GM21717 (cell line): ENCODE measurements at regions not wholly inside any gene's neighbourhood (a gene's known extent, or its start where the extent isn't known, plus 50 kb on each side); places are given as distances from the start of the nearest gene placed in this dataset.
"Not testable (repeated sequence)": the region's sequence is repeated elsewhere in the genome, so short reads cannot be mapped to it uniquely, and the experiment has no call there.

Source experiments
- ATAC-seq: cut with Tn5 transposase; IDR thresholded peaks from one replicate; pipeline ENCODE4 v1.9.1; 2021; ENCODE audit warnings: mild to moderate bottlenecking, moderate library complexity; ENCODE audit not compliant: unreplicated experiment

DNA sequence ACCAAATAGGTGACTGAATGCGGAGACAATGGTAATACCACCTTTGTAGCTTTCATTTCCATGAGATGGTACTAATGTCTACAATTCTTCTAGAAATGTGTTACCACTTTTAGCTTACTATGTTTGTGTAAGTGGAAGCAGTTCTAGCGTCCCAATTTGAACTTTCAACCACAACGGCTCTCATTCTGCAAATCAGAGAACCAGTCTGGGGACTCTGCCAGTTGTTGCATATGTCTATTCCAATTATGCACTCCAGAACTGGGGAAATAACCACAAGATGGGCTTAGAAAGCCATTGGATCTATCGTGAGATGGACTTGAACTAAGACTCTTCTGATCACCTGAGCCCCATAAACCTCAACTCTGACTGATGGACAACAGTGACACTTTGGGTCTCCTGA is 862.3 kb downstream of the SLITRK1 start:
- no peak for ATAC-seq

DNA sequence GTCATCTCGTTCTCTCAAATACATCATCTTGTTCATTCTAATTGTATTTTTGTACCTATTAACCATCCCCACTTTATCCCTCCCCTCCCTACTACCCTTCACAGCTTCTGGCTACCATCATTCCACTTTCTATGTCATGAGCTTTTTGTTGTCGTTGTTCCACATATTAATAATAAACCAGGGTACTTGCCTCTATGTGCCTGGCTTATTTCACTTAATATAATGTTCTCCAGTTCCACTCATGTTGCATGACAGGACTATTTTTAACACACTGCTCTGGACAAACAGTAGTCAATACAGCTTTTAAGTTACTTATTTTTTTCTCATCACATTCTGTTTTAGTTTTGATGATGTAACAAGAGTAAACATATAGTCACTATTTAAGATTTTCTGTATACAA is 872.3 kb downstream of the SLITRK1 start:
- ATAC-seq = no peak

DNA sequence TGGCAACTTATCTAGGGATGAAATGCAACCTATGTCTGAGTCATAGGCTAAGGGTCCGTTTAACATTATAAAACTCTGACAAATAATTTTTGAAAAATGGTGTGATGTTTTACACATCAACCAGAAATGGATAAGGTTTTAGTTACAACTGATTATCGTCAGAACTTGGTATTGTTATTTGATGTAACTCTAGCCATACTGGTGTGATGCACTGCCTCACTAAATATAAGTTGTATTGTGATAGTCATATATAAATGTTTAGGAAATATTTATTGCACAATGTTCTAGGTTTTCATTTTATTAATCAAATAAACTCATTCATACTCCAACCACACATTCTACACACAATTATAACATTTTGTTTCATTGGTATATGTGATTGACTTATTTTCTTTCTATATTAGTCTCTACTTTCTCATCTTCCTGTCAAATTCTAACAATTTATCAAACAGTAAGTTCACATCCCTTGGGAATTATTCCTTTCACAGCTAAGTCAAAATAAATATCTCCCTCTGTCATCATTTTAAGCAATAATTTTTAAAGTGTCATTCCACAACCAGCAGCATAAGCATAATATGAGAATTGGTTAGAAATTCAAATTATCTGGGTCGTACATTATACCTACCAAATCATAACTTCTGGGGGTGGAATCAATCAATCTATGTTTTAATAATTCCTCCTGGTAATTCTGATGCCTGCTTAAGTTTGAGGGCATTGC is 873.9 kb downstream of the SLITRK1 start:
- ATAC-seq = no peak

DNA sequence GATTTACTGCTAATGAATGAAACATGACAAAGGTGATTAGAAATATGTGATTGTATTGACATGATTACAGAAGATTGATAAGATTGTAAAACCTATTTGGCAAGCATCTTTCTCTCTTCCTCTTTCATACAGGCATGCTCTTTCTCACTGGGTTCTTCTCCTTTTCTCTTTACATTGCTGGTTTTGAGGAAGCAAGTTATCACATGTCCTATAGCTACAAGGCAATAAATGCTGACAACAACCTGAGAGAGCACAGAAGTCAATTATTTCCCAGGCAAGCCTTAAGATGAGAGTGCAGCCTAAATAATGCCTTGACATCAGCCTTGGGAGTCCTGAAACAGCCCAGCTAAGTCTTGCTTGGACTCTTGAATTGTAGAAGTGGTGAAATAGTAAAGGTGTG is 875.0 kb downstream of the SLITRK1 start:
- ATAC-seq = no peak

DNA sequence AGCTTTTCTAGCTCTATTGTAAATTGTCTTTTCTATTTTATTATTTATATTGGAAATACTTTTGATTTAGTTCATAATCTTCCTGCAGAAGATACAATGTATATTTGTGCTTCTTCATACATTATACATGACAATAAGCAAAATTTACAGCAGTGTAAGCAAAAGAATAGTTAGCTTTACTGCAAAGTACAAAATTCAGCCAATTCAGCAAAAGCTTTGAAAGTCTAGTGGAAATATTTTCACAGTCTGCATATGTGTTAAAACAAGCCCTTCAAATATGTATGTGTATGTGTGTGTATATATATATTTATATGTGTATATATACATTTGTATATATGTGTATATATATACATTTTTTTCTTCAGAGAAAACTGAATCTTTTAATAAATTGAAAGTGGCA is 879.1 kb downstream of the SLITRK1 start:
- no peak for ATAC-seq

DNA sequence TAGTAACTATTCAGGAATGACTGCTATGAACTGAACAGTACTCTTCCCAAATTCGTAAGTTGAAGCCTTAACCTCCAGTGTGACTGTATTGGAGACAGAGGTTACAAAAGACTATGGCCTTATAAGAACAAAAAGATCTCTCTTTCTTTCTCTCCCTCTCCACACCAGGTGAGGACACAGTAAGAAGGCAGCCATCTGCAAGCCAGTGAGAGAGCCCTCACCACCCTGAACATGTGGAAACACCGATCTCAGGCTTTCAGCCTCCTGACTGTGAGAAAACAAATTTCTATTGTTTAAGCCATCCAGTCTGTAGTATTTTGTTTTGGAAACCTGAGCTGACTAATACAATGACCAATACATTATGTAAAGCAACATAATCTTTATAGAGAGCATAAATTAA is 888.9 kb downstream of the SLITRK1 start:
- no peak for ATAC-seq

DNA sequence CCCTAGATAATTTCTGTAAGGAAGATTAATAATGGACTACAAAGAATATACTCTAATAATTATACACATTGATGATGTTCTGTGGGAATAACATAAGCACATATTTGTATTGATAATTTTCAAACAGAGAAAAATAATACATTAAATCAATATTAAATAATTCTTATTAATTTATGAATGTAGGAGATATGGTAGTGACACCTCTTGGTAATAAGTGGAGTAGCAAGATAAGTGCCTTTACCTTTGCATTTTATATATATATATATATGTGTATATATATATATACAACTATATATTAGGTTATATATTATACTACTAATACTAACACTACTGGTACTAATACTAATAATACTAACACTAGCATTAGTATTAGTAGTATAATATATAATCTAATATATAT is 905.8 kb downstream of the SLITRK1 start:
- no peak for ATAC-seq

DNA sequence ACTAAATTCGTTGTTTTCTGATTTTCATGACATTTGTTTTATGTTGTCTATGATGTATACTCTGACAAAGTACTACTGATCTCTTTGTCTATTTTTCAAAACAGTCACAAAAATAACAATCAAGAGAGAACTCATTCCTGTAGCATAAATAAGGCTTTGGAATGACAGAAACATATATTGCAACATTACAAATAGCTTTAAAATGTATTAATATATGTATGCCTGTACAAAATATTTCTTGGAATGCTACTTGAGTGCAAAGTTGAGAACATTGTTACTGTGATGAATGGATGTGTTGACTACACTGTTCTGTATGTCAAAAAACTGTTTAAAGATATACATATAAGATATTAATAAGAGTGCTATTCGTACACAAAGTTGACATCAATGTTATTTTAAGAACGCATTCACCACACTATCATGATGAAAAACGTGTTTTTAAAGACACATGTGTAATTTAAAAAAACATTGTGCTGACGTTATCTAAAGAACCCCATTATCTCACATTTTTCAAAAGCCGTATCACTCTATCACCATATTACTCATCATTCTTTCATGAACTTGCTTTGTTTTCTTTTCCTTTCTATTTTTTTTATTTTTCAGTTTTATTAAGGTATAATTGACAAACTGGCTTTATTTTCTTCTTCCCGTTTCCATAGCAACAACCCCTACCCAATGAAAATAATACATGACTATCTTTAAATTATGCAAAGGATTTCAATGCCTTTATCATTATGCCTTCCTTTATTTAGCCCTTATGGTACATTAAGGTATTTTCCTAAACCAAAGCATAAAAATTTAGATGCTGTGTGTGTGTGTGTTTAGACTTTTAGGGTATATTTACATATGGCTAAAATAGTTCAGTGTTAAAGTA is 918.8 kb downstream of the SLITRK1 start:
- no peak for ATAC-seq

DNA sequence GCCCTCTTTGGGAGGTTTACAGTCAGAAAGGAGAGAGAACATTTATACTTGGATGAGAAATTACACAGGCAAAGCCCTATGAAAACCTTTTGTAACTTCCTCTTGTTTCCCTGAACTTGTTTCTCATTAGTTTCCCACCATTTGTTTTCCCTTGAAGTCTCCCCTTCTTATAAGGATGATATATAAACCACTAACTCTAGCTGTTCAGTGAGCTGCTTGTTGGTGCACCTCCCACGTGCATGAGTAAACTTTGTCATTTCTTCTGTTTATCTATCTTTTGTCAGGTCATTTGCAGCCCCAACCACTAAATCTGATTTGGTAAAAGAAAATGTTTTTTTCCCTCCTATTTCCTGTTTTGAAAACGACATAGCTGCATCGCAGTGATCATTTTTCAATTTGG is 919.9 kb downstream of the SLITRK1 start:
- ATAC-seq = no peak

DNA sequence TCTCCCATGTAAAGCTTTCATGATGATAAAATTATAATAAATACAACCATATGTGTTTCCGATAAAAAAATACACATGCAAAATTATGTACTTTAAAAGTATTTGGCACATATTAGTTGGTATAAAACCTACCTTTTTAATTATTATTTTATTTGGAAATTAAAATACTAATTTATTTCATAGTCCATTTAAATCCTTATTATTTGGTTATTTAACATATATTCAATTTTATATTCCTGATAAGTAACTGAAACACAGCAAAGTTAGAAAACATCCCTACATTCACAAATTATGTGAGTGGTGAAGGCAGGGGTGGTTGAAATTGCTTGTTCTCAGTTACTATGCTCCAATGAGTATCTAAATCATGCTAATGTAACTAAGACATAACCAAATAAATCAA is 920.5 kb downstream of the SLITRK1 start:
- ATAC-seq = no peak

DNA sequence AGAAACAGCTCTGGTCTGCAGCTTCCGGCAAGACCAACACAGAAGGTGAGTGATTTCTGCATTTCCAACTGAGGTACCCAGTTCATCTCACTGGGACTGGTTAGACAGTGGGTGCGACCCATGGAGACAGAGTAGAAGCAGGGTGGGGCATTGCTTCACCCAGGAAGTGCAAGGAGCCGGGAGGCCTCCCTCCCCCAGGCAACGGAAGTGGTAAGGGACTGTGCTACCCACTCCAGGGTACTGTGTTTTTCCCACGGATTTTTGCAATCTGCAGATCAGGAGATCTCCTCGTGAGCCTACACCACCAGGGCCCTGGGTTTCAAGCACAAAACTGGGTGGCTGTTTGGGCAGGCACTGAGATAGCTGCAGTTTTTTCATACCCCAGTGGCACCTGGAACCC is 929.9 kb downstream of the SLITRK1 start:
- not testable (repeated sequence) for ATAC-seq

DNA sequence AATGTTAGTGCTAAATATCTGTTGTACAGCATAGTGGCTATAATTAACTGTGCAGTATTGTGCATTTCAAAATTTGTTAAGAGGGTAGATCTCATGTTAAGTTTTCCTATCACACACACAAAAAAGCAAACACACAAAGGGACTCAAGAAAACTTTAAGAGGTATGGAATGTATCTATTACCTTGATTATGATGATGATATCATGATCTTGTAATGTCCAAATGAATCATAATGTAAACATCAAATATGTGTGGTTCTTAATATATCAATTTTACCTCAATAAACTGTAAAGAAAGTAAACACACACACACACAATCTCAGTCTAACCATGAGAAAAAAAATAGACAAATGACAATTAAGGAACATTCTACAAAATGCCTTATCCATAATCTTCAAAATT is 934.6 kb downstream of the SLITRK1 start:
- no peak for ATAC-seq

DNA sequence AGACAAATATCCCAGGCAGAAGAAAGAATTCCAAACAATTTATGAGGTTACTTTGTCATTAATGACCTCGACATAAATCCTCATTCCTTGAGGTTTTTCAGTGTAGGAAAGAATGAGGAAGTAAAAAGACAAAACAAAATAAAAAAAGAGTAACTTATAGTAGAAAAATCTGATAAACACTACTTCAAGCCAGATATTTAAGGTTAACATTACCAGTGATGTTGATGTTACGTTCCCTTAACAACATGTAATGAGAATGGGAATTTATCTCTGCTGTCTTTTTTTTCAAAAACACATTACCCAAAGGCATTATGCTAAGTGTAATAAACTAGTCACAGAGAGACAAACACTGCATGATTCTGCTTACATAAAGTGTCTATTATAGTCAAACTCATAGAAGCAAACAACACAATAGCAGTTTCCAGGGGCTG is 935.1 kb downstream of the SLITRK1 start:
- no peak for ATAC-seq

DNA sequence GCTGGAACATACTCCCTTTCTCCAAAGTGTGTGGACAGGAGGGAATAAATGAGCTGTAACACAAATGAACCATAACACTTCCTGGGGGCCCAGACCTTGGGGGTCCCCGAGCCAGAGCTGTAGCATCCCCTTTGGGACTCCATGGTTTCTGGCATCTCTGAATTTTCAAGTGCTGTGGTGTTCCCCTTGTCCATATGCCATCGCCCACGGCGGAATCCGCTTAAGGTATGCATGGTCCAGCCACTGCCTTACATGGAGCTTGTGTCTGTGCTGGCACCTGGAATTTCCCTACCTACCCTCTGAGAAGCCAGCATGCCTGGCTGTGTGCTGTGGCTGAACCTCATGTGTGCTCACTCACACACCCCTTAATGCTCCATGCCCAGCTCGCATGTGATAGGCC is 943.6 kb downstream of the SLITRK1 start:
- no peak for ATAC-seq

DNA sequence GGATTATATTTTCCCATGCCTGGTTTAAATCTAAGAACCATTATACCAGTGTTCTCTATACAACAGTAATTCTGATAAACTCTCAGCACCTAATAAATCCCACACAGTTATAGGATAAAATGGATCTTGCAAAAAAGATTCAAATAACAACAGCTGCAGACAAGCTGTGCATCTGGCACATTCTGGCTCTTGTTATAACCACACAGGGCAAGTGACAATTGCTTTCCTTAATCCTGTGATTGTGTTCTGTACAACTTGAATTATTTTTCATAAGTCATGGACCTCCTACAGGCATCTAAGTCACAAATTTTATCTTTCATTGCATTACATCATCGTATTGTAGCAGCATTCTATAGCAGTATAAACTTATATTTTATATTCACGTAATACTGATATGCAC is 948.3 kb downstream of the SLITRK1 start:
- ATAC-seq = no peak

DNA sequence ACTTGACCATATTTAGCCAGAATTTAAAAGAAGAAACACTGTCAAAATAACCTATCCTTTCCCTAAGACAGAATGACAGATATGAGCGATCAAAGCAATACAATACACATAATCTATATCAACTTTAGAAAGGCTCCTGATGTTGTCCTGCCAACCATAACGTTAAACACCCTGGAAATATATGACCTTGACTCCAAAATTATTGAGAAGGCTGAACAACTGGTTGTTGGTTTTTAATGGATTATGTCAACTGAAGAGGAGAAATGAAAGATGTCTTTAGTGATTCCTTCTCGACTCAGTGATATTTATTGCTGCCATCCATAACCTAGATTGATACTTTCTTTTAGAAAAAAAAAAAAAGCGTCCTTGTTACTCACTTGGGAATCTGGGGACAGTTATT is 957.2 kb downstream of the SLITRK1 start:
- ATAC-seq = no peak

DNA sequence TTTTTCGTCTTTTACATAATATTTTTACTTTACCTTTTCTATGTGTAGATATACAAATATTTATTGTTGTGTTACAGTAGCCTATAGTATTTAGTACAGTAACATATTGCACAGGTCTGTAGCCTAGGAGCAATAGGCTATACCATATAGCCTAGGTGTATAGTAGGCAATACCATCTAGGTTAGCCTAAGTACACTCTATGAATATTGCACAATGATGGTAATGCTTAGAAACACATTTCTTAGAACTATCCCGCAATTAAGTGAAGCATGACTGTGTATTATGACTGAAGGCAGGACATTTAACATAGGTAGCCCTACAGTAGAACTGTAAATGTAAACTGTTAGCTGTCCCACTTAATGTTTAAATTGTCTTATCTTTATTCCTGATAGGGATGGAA is 964.3 kb downstream of the SLITRK1 start:
- no peak for ATAC-seq

DNA sequence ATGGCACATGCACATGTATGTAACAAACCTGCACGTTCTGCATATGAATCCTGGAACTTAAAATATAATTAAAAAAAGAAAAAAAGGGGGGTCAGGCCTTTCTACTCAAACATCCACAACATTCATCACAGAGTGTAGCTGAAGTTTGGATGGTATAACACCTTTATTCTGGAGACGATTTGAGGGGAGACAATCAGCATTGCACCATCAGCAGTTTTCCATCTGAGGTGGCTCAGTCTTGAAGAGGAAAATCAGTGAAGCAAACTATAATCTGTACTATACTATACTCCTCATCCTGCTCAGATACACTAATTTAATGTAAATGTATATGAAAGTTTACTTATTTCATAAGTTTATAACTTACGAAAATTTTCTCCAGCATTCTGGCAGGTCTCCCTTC is 969.7 kb downstream of the SLITRK1 start:
- ATAC-seq = no peak

DNA sequence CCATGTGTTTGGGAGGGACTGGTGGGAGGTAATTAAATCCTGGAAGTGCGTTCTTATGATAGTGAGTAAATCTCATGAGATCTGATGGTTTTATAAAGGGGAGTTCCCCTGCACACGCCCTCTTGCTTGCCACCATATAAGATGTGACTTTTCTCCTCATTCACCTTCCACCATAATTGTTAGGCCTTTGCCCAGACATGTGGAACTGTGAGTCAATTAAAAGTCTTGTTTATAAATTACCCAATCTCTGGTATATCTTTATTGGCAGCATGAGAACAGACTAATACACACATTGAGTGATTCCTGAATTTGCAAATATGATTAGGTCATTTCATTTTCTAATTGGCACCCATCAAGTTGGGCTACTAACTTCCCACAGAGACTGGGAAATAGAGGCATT is 977.2 kb downstream of the SLITRK1 start:
- no peak for ATAC-seq

DNA sequence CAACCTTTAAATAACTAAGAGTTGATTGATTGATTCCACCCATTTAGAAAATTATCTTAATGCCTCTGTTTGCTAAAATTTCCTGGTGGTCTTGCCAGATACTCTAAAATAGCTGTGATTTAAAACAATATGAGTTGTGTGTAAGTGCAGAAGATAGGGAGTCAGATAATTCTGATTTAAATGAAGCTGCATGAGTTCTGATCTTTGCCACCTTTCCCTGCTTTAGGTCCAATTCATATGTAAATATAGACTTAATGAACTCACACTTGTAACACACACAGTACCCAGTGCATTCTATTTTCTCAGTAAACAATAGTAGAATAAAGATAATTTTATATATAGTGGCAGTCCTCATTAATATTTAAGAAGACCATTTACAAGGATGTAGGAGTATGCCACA is 981.8 kb downstream of the SLITRK1 start:
- ATAC-seq = no peak

DNA sequence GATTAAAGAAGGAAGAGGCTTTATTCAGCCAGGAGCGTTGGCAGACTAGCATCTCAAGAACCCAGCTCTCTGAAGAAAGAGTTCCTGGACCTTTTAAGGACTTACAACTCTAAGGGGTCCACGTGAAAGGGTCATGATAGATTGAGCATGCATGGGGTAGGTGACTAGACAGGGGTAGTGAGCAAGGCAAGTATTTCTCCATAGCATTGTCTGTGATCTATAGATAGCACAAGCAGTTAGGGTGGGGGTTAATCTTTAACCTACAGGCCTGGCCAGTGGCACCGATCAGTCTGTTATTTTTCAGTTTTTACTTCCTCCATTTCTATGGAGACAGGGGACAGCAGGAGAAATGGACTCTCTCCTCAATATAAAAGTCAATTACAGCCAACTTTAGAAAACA is 983.7 kb downstream of the SLITRK1 start:
- no peak for ATAC-seq

DNA sequence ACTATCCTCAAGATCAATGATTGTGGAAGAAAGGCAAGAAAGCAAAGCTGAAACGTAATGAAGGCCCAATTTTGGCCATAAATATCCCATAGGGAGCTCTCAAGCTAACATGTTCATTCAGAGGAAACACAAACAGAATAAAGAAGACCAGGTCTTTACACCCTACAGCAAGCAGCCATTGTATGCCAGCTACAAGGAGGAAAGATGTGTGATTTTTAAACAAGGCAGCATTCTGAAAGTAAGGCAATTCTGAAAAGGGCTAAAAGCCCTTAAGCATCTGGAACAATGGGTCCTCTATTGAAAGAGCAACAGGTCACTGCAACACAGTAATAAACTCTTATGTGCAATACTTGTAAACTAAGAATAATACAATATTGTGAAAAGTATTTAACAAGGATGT is 1002.4 kb downstream of the SLITRK1 start:
- ATAC-seq = no peak
